ENCODE measurements at regions not wholly inside any gene's neighbourhood (a gene's known extent, or its start where the extent isn't known, plus 50 kb on each side); places are given as distances from the start of the nearest gene placed in this dataset.

GRCh38 chr7:153514032-153514431 lies 538.2 kb upstream of the DPP6 start:
- H3K9me3 Mint-ChIP-seq: no peaks in the 10 kb centered on the region
- H3K27me3 Mint-ChIP-seq: no peaks in the 10 kb centered on the region
- no peak overlapping the region for H3K27ac Mint-ChIP-seq
- no peak for ATAC-seq
- H3K36me3 Mint-ChIP-seq: no peaks in the 10 kb centered on the region
- H3K4me3 Mint-ChIP-seq: no peak overlapping the region
- no peaks in the 10 kb centered on the region for H3K4me1 Mint-ChIP-seq

- H3K9me3 Mint-ChIP-seq: peaks cover 3% of the 10 kb centered on the region
- no peak overlapping the region for H3K4me3 Mint-ChIP-seq
- H3K27me3 Mint-ChIP-seq: no peaks in the 10 kb centered on the region
- no peaks in the 10 kb centered on the region for H3K4me1 Mint-ChIP-seq
- no peak overlapping the region for H3K27ac Mint-ChIP-seq
- no peak for ATAC-seq
- no peaks in the 10 kb centered on the region for H3K36me3 Mint-ChIP-seq
These were observed 536.8 kb upstream of the DPP6 start for GRCh38 chr7:153515359-153515758.

- no peaks in the 10 kb centered on the region for H3K4me1 Mint-ChIP-seq
- ATAC-seq: no peak
- no peaks in the 10 kb centered on the region for H3K36me3 Mint-ChIP-seq
- no peak overlapping the region for H3K27ac Mint-ChIP-seq
- H3K9me3 Mint-ChIP-seq: peaks cover 3% of the 10 kb centered on the region
- H3K4me3 Mint-ChIP-seq: no peak overlapping the region
- H3K27me3 Mint-ChIP-seq: no peaks in the 10 kb centered on the region
These were observed 533.8 kb upstream of the DPP6 start for GRCh38 chr7:153518201-153518984.

GRCh38 chr7:153521370-153521769 lies 530.8 kb upstream of the DPP6 start:
- H3K27ac Mint-ChIP-seq: no peak overlapping the region
- ATAC-seq: no peak

GRCh38 chr7:153522261-153522660 lies 529.9 kb upstream of the DPP6 start:
- H3K4me1 Mint-ChIP-seq: no peaks in the 10 kb centered on the region
- H3K27me3 Mint-ChIP-seq: no peaks in the 10 kb centered on the region
- H3K4me3 Mint-ChIP-seq: no peak overlapping the region
- no peak overlapping the region for H3K27ac Mint-ChIP-seq
- no peaks in the 10 kb centered on the region for H3K36me3 Mint-ChIP-seq
- no peak for ATAC-seq
- peaks cover 3% of the 10 kb centered on the region for H3K9me3 Mint-ChIP-seq

More at GRCh38 chr7:153521370-153521769, 530.8 kb upstream of the DPP6 start:
- no peaks in the 10 kb centered on the region for H3K4me1 Mint-ChIP-seq
- no peaks in the 10 kb centered on the region for H3K27me3 Mint-ChIP-seq
- H3K36me3 Mint-ChIP-seq: no peaks in the 10 kb centered on the region
- H3K9me3 Mint-ChIP-seq: peaks cover 3% of the 10 kb centered on the region
- H3K4me3 Mint-ChIP-seq: no peak overlapping the region

GRCh38 chr7:153523320-153524015 lies 528.7 kb upstream of the DPP6 start:
- H3K4me3 Mint-ChIP-seq: no peak overlapping the region
- H3K4me1 Mint-ChIP-seq: no peaks in the 10 kb centered on the region
- H3K36me3 Mint-ChIP-seq: no peaks in the 10 kb centered on the region
- H3K27ac Mint-ChIP-seq: no peak overlapping the region
- no peak for ATAC-seq
- peaks cover 3% of the 10 kb centered on the region for H3K9me3 Mint-ChIP-seq
- no peaks in the 10 kb centered on the region for H3K27me3 Mint-ChIP-seq

- ATAC-seq: no peak
- Mint-ChIP-seq H3K9me3 (peaks cover 3% of the 10 kb centered on the region), H3K27me3 (no peaks in the 10 kb centered on the region), H3K36me3 (no peaks in the 10 kb centered on the region), H3K4me3 (no peak overlapping the region), H3K4me1 (no peaks in the 10 kb centered on the region), H3K27ac (no peak overlapping the region)
These were observed 528.1 kb upstream of the DPP6 start for GRCh38 chr7:153524070-153524601.

GRCh38 chr7:153529100-153529499 lies 523.1 kb upstream of the DPP6 start:
- no peak overlapping the region for H3K4me3 Mint-ChIP-seq
- no peak overlapping the region for H3K27ac Mint-ChIP-seq
- no peaks in the 10 kb centered on the region for H3K4me1 Mint-ChIP-seq
- no peaks in the 10 kb centered on the region for H3K27me3 Mint-ChIP-seq
- ATAC-seq: no peak
- H3K36me3 Mint-ChIP-seq: no peaks in the 10 kb centered on the region
- H3K9me3 Mint-ChIP-seq: peaks cover 5% of the 10 kb centered on the region

- H3K27ac Mint-ChIP-seq: no peak overlapping the region
- no peak overlapping the region for H3K4me3 Mint-ChIP-seq
- ATAC-seq: no peak
- H3K9me3 Mint-ChIP-seq: peaks cover 5% of the 10 kb centered on the region
- H3K4me1 Mint-ChIP-seq: no peaks in the 10 kb centered on the region
- no peaks in the 10 kb centered on the region for H3K27me3 Mint-ChIP-seq
- H3K36me3 Mint-ChIP-seq: no peaks in the 10 kb centered on the region
These were observed 522.5 kb upstream of the DPP6 start for GRCh38 chr7:153529651-153530165.

- no peak overlapping the region for H3K4me3 Mint-ChIP-seq
- no peaks in the 10 kb centered on the region for H3K4me1 Mint-ChIP-seq
- no peak for ATAC-seq
These were observed 521.8 kb upstream of the DPP6 start for GRCh38 chr7:153530441-153530840.

GRCh38 chr7:153532326-153532725 lies 519.9 kb upstream of the DPP6 start:
- H3K27ac Mint-ChIP-seq: no peak overlapping the region
- no peaks in the 10 kb centered on the region for H3K36me3 Mint-ChIP-seq
- no peak for ATAC-seq
- no peak overlapping the region for H3K4me3 Mint-ChIP-seq
- H3K4me1 Mint-ChIP-seq: no peaks in the 10 kb centered on the region
- H3K27me3 Mint-ChIP-seq: no peaks in the 10 kb centered on the region
- H3K9me3 Mint-ChIP-seq: peaks cover 5% of the 10 kb centered on the region

More at GRCh38 chr7:153530441-153530840, 521.8 kb upstream of the DPP6 start:
- Mint-ChIP-seq H3K27ac (no peak overlapping the region), H3K36me3 (no peaks in the 10 kb centered on the region), H3K9me3 (peaks cover 5% of the 10 kb centered on the region), H3K27me3 (no peaks in the 10 kb centered on the region)

- no peak for ATAC-seq
- H3K36me3 Mint-ChIP-seq: no peaks in the 10 kb centered on the region
- H3K4me1 Mint-ChIP-seq: no peaks in the 10 kb centered on the region
- H3K27me3 Mint-ChIP-seq: no peaks in the 10 kb centered on the region
- H3K4me3 Mint-ChIP-seq: no peak overlapping the region
- H3K9me3 Mint-ChIP-seq: peaks cover 6% of the 10 kb centered on the region
- no peak overlapping the region for H3K27ac Mint-ChIP-seq
These were observed 514.9 kb upstream of the DPP6 start for GRCh38 chr7:153537271-153537670.

GRCh38 chr7:153541903-153542302 lies 510.3 kb upstream of the DPP6 start:
- Mint-ChIP-seq H3K4me3 (no peak overlapping the region), H3K27me3 (no peaks in the 10 kb centered on the region), H3K4me1 (no peaks in the 10 kb centered on the region), H3K9me3 (peaks cover 11% of the 10 kb centered on the region), H3K27ac (no peak overlapping the region), H3K36me3 (no peaks in the 10 kb centered on the region)
- no peak for ATAC-seq

- Mint-ChIP-seq H3K4me3 (no peak overlapping the region), H3K27ac (no peak overlapping the region), H3K4me1 (no peaks in the 10 kb centered on the region), H3K36me3 (no peaks in the 10 kb centered on the region), H3K9me3 (peaks cover 12% of the 10 kb centered on the region), H3K27me3 (no peaks in the 10 kb centered on the region)
- no peak for ATAC-seq
These were observed 509.0 kb upstream of the DPP6 start for GRCh38 chr7:153543232-153543631.

GRCh38 chr7:153550173-153550572 lies 502.0 kb upstream of the DPP6 start:
- peaks cover 2% of the 10 kb centered on the region for H3K9me3 Mint-ChIP-seq
- no peaks in the 10 kb centered on the region for H3K36me3 Mint-ChIP-seq
- ATAC-seq: no peak
- no peaks in the 10 kb centered on the region for H3K4me1 Mint-ChIP-seq
- H3K4me3 Mint-ChIP-seq: no peak overlapping the region
- no peak overlapping the region for H3K27ac Mint-ChIP-seq
- no peaks in the 10 kb centered on the region for H3K27me3 Mint-ChIP-seq

GRCh38 chr7:153564391-153564790 lies 487.8 kb upstream of the DPP6 start:
- H3K9me3 Mint-ChIP-seq: peaks cover 10% of the 10 kb centered on the region
- H3K27ac Mint-ChIP-seq: no peak overlapping the region
- H3K4me1 Mint-ChIP-seq: no peaks in the 10 kb centered on the region
- H3K4me3 Mint-ChIP-seq: no peak overlapping the region
- H3K36me3 Mint-ChIP-seq: no peaks in the 10 kb centered on the region
- H3K27me3 Mint-ChIP-seq: no peaks in the 10 kb centered on the region
- no peak for ATAC-seq
